ENCODE measurements at regions not wholly inside any gene's neighbourhood (a gene's known extent, or its start where the extent isn't known, plus 50 kb on each side); places are given as distances from the start of the nearest gene placed in this dataset.

GRCh38 chr3:76129441-76129840 lies 344.1 kb upstream of the ZNF717 start:
- POLR2A ChIA-PET (ENCODE audit: unreplicated experiment): no interaction called here

GRCh38 chr3:76131396-76132153 lies 346.2 kb upstream of the ZNF717 start:
- intact Hi-C loops (cut with micrococcal nuclease): no loop called here

More at GRCh38 chr3:76129441-76129840, 344.1 kb upstream of the ZNF717 start:
- no peak for ATAC-seq
- Histone ChIP-seq H3F3A (ENCODE audit: low read length, unreplicated experiment) (no peaks in the 10 kb centered on the region), H3K27ac (ENCODE audit: low read length) (no peak overlapping the region), H3K79me2 (ENCODE audit: low read length) (no peaks in the 10 kb centered on the region), H3K36me3 (ENCODE audit: low read depth, low read length) (no peaks in the 10 kb centered on the region), H3K9me2 (replicated peaks; ENCODE audit: low read length) (no peaks in the 10 kb centered on the region), H3K9ac (ENCODE audit: low read length) (no peak overlapping the region), H3K4me1 (ENCODE audit: insufficient read depth, low read length) (peaks cover 33% of the 10 kb centered on the region), H2AFZ (ENCODE audit: low read length) (no peak overlapping the region), H3K4me3 (ENCODE audit: low read length) (no peak overlapping the region), H3K9me3 (ENCODE audit: low read length) (no peaks in the 10 kb centered on the region), H3K4me2 (ENCODE audit: low read length) (no peak overlapping the region), H4K20me1 (ENCODE audit: low read length) (no peaks in the 10 kb centered on the region), H3K27me3 (ENCODE audit: low read length) (no peaks in the 10 kb centered on the region)
- CTCF ChIA-PET: no interaction called here
- no TSS peak for BruUV-seq (replicated peaks)
- DNase-seq: no peak
- TF ChIP-seq CTCF (conservative IDR thresholded peaks at IDR 0.05; ENCODE audit: low read depth, low read length): no peak
- no peak for TF ChIP-seq EZH2phosphoT487 (IDR thresholded peaks at IDR 0.05; ENCODE audit: borderline replicate concordance, low read length)
- TF ChIP-seq EZH2 (IDR thresholded peaks at IDR 0.05; ENCODE audit: low read length, unreplicated experiment): no peak
- intact Hi-C loops (cut with micrococcal nuclease): loop anchor here (10.0 kb wide), 1 partner anchor 445 kb away; no protein-coding TSS in a partner anchor

More at GRCh38 chr3:76131396-76132153, 346.2 kb upstream of the ZNF717 start:
- H2AFZ ChIP-seq (ENCODE audit: low read length): no peak overlapping the region
- peak overlapping the region; percentile 6; the same call in 1 of the 2 replicates for H3K27ac ChIP-seq (ENCODE audit: low read length)
- H3K4me1 ChIP-seq (ENCODE audit: insufficient read depth, low read length): peaks cover 38% of the 10 kb centered on the region
- no peaks in the 10 kb centered on the region for H3F3A ChIP-seq (ENCODE audit: low read length, unreplicated experiment)
- H3K27me3 ChIP-seq (ENCODE audit: low read length): no peaks in the 10 kb centered on the region
- no peaks in the 10 kb centered on the region for H3K36me3 ChIP-seq (ENCODE audit: low read depth, low read length)
- H3K9me3 ChIP-seq (ENCODE audit: low read length): no peaks in the 10 kb centered on the region
- CTCF ChIA-PET: no interaction called here
- H3K4me3 ChIP-seq (ENCODE audit: low read length): no peak overlapping the region
- H3K9me2 ChIP-seq (replicated peaks; ENCODE audit: low read length): no peaks in the 10 kb centered on the region
- BruUV-seq (replicated peaks): no TSS peak
- POLR2A ChIA-PET (ENCODE audit: unreplicated experiment): no interaction called here
- no peak overlapping the region for H3K9ac ChIP-seq (ENCODE audit: low read length)
- H3K79me2 ChIP-seq (ENCODE audit: low read length): no peaks in the 10 kb centered on the region
- DNase-seq (peak; percentile 84), ATAC-seq (peak; percentile 83)
- no peaks in the 10 kb centered on the region for H4K20me1 ChIP-seq (ENCODE audit: low read length)
- H3K4me2 ChIP-seq (ENCODE audit: low read length): peak overlapping the region; percentile 50
- TF ChIP-seq EZH2phosphoT487 (IDR thresholded peaks at IDR 0.05; ENCODE audit: borderline replicate concordance, low read length): no peak
- no peak for TF ChIP-seq EZH2 (IDR thresholded peaks at IDR 0.05; ENCODE audit: low read length, unreplicated experiment)
- TF ChIP-seq CTCF (conservative IDR thresholded peaks at IDR 0.05; ENCODE audit: low read depth, low read length): no peak
